NCI-H82 (cell line): ENCODE measurements at regions not wholly inside any gene's neighbourhood (a gene's known extent, or its start where the extent isn't known, plus 50 kb on each side); places are given as distances from the start of the nearest gene placed in this dataset.

ENCODE experiments used
- DNase-seq: peaks from one replicate; lab custom pipeline; 2025; lab: John Stamatoyannopoulos, UW

- DNase-seq: peak; percentile 26
Measured at GRCh38 chr6:51322505-51322904, 503.8 kb downstream of the TFAP2B start.

GRCh38 chr6:51323056-51323455 lies 504.4 kb downstream of the TFAP2B start:
- DNase-seq: peak; percentile 94

GRCh38 chr6:51330971-51331370 lies 512.3 kb downstream of the TFAP2B start:
- DNase-seq: peak; percentile 71

- DNase-seq: no peak
Measured at GRCh38 chr6:51335543-51335942, 516.9 kb downstream of the TFAP2B start.

- no peak for DNase-seq
Measured at GRCh38 chr6:51336185-51336584, 517.5 kb downstream of the TFAP2B start.

GRCh38 chr6:51337277-51337676 lies 518.6 kb downstream of the TFAP2B start:
- no peak for DNase-seq

GRCh38 chr6:51339108-51339507 lies 520.4 kb downstream of the TFAP2B start:
- no peak for DNase-seq

GRCh38 chr6:51339728-51340127 lies 521.1 kb downstream of the TFAP2B start:
- peak; percentile 79 for DNase-seq

GRCh38 chr6:51342393-51342792 lies 523.7 kb downstream of the TFAP2B start:
- no peak for DNase-seq

- DNase-seq: no peak
Measured at GRCh38 chr6:51349857-51350256, 531.2 kb downstream of the TFAP2B start.

- DNase-seq: peak; percentile 22
Measured at GRCh38 chr6:51350308-51350904, 531.7 kb downstream of the TFAP2B start.

GRCh38 chr6:51352506-51353029 lies 533.9 kb downstream of the TFAP2B start:
- no peak for DNase-seq

GRCh38 chr6:51360287-51360686 lies 541.6 kb downstream of the TFAP2B start:
- no peak for DNase-seq

GRCh38 chr6:51365566-51365965 lies 546.9 kb downstream of the TFAP2B start:
- DNase-seq: no peak

GRCh38 chr6:51369485-51369884 lies 550.8 kb downstream of the TFAP2B start:
- DNase-seq: no peak

- peak; percentile 20 for DNase-seq
Measured at GRCh38 chr6:51382847-51383246, 564.2 kb downstream of the TFAP2B start.

- no peak for DNase-seq
Measured at GRCh38 chr6:51384736-51385135, 566.1 kb downstream of the TFAP2B start.

- DNase-seq: no peak
Measured at GRCh38 chr6:51386347-51386836, 567.7 kb downstream of the TFAP2B start.

GRCh38 chr6:51387907-51388306 lies 569.2 kb downstream of the TFAP2B start:
- no peak for DNase-seq

- no peak for DNase-seq
Measured at GRCh38 chr6:51394061-51394460, 575.4 kb downstream of the TFAP2B start.

GRCh38 chr6:51396583-51396982 lies 577.9 kb downstream of the TFAP2B start:
- DNase-seq: no peak

GRCh38 chr6:51398064-51398705 lies 579.5 kb downstream of the TFAP2B start:
- no peak for DNase-seq

GRCh38 chr6:51398793-51399192 lies 580.1 kb downstream of the TFAP2B start:
- peak; percentile 29 for DNase-seq

- no peak for DNase-seq
Measured at GRCh38 chr6:51410453-51410852, 591.8 kb downstream of the TFAP2B start.
